SK-N-SH (cell line): ENCODE measurements at regions not wholly inside any gene's neighbourhood (a gene's known extent, or its start where the extent isn't known, plus 50 kb on each side); places are given as distances from the start of the nearest gene placed in this dataset.
A peak's percentile ranks its signal among the peaks of the same experiment; 100 is the strongest.

Source experiments
- CTCF ChIA-PET: fragments of 300-600, 350-600 bp; formaldehyde crosslinking; extraction: SDS; loops from one replicate; lab custom pipeline; 2021; lab: Yijun Ruan, JAX
- POLR2A ChIA-PET: fragments of 350-600 bp; sonication (Branson Sonifier 250); formaldehyde crosslinking; extraction: SDS; loops from one replicate; lab custom pipeline; 2020; ENCODE audit warnings: antibody characterized with exemption, inconsistent platforms; lab: Yijun Ruan, JAX
- DNase-seq: peaks from one replicate; pipeline ENCODE4 v3.0.0; 2012
- H2AFZ ChIP-seq: fragments of 200-600 bp; sonication (generic); 2 replicates; pipeline ENCODE4 v1.8.1; 2016; ENCODE audit warnings: antibody characterized with exemption, mild to moderate bottlenecking, low read depth
- H3F3A ChIP-seq: fragments of 200-600 bp; sonication (generic); replicated peaks from 2 replicates; pipeline ENCODE3; 2016; ENCODE audit warnings: antibody characterized with exemption, mild to moderate bottlenecking; ENCODE audit not compliant: insufficient read depth
- H3K27ac ChIP-seq, 2 experiments: fragments of 200-500 bp in 1 of 2; fragments of 200-600 bp in 1 of 2; sonication (Bioruptor generic) in 1 of 2; sonication (generic), shearing (Covaris generic) in 1 of 2; 2 replicates each; pipeline versions ENCODE4 v1.5.1 to v1.6.1; 2014 to 2016; ENCODE audit warnings: low read depth in 2 of 2, inconsistent platforms in 1 of 2, low read length in 1 of 2, mild to moderate bottlenecking in 1 of 2, mixed read lengths in 1 of 2
- H3K27me3 ChIP-seq: fragments of 200-600 bp; sonication (generic), shearing (Covaris generic); 2 replicates; pipeline ENCODE4 v1.6.1; 2016; ENCODE audit warnings: mixed run types; ENCODE audit not compliant: insufficient read depth
- H3K36me3 ChIP-seq, 2 experiments: fragments of 200-500 bp in 1 of 2; fragments of 200-600 bp in 1 of 2; sonication (Bioruptor generic) in 1 of 2; sonication (generic) in 1 of 2; replicated peaks in 1 of 2; 2 replicates each; pipeline versions ENCODE3 to v1.5.1; 2014 to 2016; ENCODE audit warnings: low read length in 1 of 2, mild to moderate bottlenecking in 1 of 2; ENCODE audit not compliant: insufficient read depth in 2 of 2, control insufficient read depth in 1 of 2
- H3K4me1 ChIP-seq, 2 experiments: fragments of 200-500 bp in 1 of 2; fragments of 200-600 bp in 1 of 2; sonication (Bioruptor generic) in 1 of 2; sonication (generic), shearing (Covaris generic) in 1 of 2; 2 replicates each; pipeline versions ENCODE4 v1.5.1 to v1.6.1; 2014 to 2016; ENCODE audit warnings: low read depth in 1 of 2, low read length in 1 of 2, mixed run types in 1 of 2; ENCODE audit not compliant: insufficient read depth in 2 of 2, control insufficient read depth in 1 of 2
- H3K4me2 ChIP-seq: fragments of 200-600 bp; sonication (generic), shearing (Covaris generic); 2 replicates; pipeline ENCODE4 v1.6.1; 2017; ENCODE audit warnings: mixed run types
- H3K4me3 ChIP-seq, 2 experiments: fragments of 200-500 bp in 1 of 2; fragments of 200-600 bp in 1 of 2; sonication (Bioruptor generic) in 1 of 2; sonication (generic), shearing (Covaris generic) in 1 of 2; 2 replicates each; pipeline versions ENCODE4 v1.5.1 to v1.8.1; 2014 to 2016; ENCODE audit warnings: low read depth in 2 of 2, inconsistent platforms in 1 of 2, low read length in 1 of 2, mild to moderate bottlenecking in 1 of 2, mixed read lengths in 1 of 2, moderate library complexity in 1 of 2
- H3K79me2 ChIP-seq: fragments of 200-600 bp; sonication (generic); 2 replicates; pipeline ENCODE4 v1.8.1; 2017; ENCODE audit warnings: mild to moderate bottlenecking; ENCODE audit not compliant: insufficient read depth
- H3K9ac ChIP-seq: fragments of 200-600 bp; sonication (generic); 2 replicates; pipeline ENCODE4 v1.6.1; 2017; ENCODE audit warnings: mixed run types
- H3K9me2 ChIP-seq: fragments of 200-600 bp; sonication (generic); 2 replicates; pipeline ENCODE4 v1.6.1; 2017; ENCODE audit warnings: mixed run types
- H3K9me3 ChIP-seq: fragments of 200-600 bp; sonication (generic); 2 replicates; pipeline ENCODE4 v1.6.1; 2017; ENCODE audit warnings: mixed run types, mild to moderate bottlenecking, moderate library complexity
- H4K20me1 ChIP-seq: fragments of 200-600 bp; sonication (generic); 2 replicates; pipeline ENCODE4 v1.6.1; 2017; ENCODE audit warnings: mild to moderate bottlenecking, mixed run types; ENCODE audit not compliant: insufficient read depth
- EP300 ChIP-seq, 2 experiments: IDR thresholded peaks; 2 replicates each; pipeline versions ENCODE4 v1.4.0 to v1.6.1; 2012; ENCODE audit warnings: borderline replicate concordance in 1 of 2, low read depth in 1 of 2, low read length in 1 of 2
- FOSL2 ChIP-seq: IDR thresholded peaks from 2 replicates; pipeline ENCODE4 v1.4.0; 2012; ENCODE audit warnings: low read depth, mild to moderate bottlenecking, moderate library complexity, borderline replicate concordance
- MEF2A ChIP-seq: IDR thresholded peaks from 2 replicates; pipeline ENCODE4 v1.4.0; 2012; ENCODE audit warnings: low read depth, borderline replicate concordance
- PBX3 ChIP-seq: IDR thresholded peaks from 2 replicates; pipeline ENCODE4; 2012
- RAD21 ChIP-seq: IDR thresholded peaks from 2 replicates; pipeline ENCODE4 v1.6.1; 2012; ENCODE audit warnings: mild to moderate bottlenecking, low read length
- REST ChIP-seq: IDR thresholded peaks from 2 replicates; pipeline ENCODE4 v1.6.1; 2012; ENCODE audit warnings: mild to moderate bottlenecking, low read depth, low read length, moderate library complexity
- RXRA ChIP-seq: IDR thresholded peaks from 2 replicates; pipeline ENCODE4 v1.4.0; 2012; ENCODE audit warnings: low read depth, mild to moderate bottlenecking, borderline replicate concordance
- SIN3A ChIP-seq: IDR thresholded peaks from 2 replicates; pipeline ENCODE4 v1.6.1; 2012; ENCODE audit warnings: low read depth, mild to moderate bottlenecking, low read length, moderate library complexity, borderline replicate concordance
- USF1 ChIP-seq: IDR thresholded peaks from 2 replicates; pipeline ENCODE4 v1.4.0; 2012; ENCODE audit warnings: low read depth, borderline replicate concordance
- WGBS: methylation state at CpG from one replicate; pipeline ENCODE4 v1.1.6; 2017; ENCODE audit warnings: low lambda C conversion rate; 5-methylcytosine and 5-hydroxymethylcytosine counted together
- TF ChIP-seq, protein P1 (sequence below): fragments of 200-600 bp; sonication (generic); IDR thresholded peaks from 2 replicates; pipeline ENCODE4 v1.6.1; 2017; ENCODE audit warnings: antibody characterized with exemption, mild to moderate bottlenecking, moderate library complexity

- no peak overlapping the region for H3K4me2 ChIP-seq
- H3K4me3 ChIP-seq, result no peak overlapping the region
- no peak overlapping the region for H3K27ac ChIP-seq
- no peak for TF ChIP-seq PBX3
- TF ChIP-seq MEF2A, result no peak
- TF ChIP-seq, protein P1, sequence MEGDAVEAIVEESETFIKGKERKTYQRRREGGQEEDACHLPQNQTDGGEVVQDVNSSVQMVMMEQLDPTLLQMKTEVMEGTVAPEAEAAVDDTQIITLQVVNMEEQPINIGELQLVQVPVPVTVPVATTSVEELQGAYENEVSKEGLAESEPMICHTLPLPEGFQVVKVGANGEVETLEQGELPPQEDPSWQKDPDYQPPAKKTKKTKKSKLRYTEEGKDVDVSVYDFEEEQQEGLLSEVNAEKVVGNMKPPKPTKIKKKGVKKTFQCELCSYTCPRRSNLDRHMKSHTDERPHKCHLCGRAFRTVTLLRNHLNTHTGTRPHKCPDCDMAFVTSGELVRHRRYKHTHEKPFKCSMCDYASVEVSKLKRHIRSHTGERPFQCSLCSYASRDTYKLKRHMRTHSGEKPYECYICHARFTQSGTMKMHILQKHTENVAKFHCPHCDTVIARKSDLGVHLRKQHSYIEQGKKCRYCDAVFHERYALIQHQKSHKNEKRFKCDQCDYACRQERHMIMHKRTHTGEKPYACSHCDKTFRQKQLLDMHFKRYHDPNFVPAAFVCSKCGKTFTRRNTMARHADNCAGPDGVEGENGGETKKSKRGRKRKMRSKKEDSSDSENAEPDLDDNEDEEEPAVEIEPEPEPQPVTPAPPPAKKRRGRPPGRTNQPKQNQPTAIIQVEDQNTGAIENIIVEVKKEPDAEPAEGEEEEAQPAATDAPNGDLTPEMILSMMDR, result peak; percentile 56
- TF ChIP-seq RAD21, result peak; percentile 44
- TF ChIP-seq, all 33 proteins: peak for 2
- ChIA-PET CTCF (interaction anchor here (1.2 kb wide), 1 partner anchor 9 kb away, joined by 4 read pairs; no protein-coding TSS in a partner anchor), POLR2A (no interaction called here)
- no peaks in the 10 kb centered on the region for H3K79me2 ChIP-seq
- H3K27me3 ChIP-seq, result no peaks in the 10 kb centered on the region
- peak; percentile 16 for DNase-seq
- no peaks in the 10 kb centered on the region for H3K36me3 ChIP-seq
- H2AFZ ChIP-seq, result no peak overlapping the region
- H3K9me2 ChIP-seq, result no peaks in the 10 kb centered on the region
- H3K9ac ChIP-seq, result no peak overlapping the region
- 0% methylated on average over 4 of the region's 4 CpGs for WGBS
- H3K9me3 ChIP-seq, result no peaks in the 10 kb centered on the region
- H3F3A ChIP-seq, result no peaks in the 10 kb centered on the region
- H3K4me1 ChIP-seq, result no peaks in the 10 kb centered on the region
- no peaks in the 10 kb centered on the region for H4K20me1 ChIP-seq
These were observed 418.6 kb downstream of the FAM181B start for GRCh38 chr11:82315093-82315492.

GRCh38 chr11:82308979-82309378, 424.7 kb downstream of the FAM181B start:
- Histone ChIP-seq H4K20me1 (no peaks in the 10 kb centered on the region), H3K4me2 (no peak overlapping the region), H3K9ac (no peak overlapping the region), H3K4me3 (no peak overlapping the region), H3K36me3 (no peaks in the 10 kb centered on the region), H3K27ac (no peak overlapping the region), H3K79me2 (no peaks in the 10 kb centered on the region), H2AFZ (no peak overlapping the region), H3K27me3 (no peaks in the 10 kb centered on the region), H3K4me1 (no peaks in the 10 kb centered on the region), H3K9me3 (no peaks in the 10 kb centered on the region), H3K9me2 (no peaks in the 10 kb centered on the region)
- no peak for DNase-seq
- POLR2A ChIA-PET, result no interaction called here
- no peak for TF ChIP-seq SIN3A
- TF ChIP-seq, all 33 proteins: peak for 0
- H3F3A ChIP-seq, result no peaks in the 10 kb centered on the region
- CTCF ChIA-PET, result no interaction called here
- WGBS, result 0% methylated on average over 2 of the region's 2 CpGs

DNA sequence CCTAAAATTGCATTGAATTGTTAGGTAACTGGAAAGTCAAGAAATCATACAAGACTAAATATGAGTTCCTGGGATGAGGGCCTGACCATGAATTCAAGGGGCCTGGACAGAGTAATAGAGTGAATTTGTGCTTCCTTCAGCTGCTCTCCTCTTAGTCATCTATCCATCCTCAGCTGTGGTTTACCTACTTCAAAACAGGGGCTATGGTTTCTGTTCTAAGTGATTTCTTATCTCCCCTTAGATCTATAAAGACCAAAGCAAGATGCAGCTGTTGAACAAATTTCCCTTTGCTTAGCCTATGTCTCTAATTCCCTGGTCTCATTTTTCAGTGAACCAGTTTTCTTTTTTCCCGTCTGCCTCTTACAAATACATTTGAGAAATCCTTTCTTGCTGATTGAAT, 428.5 kb downstream of the FAM181B start:
- ChIA-PET POLR2A (no interaction called here), CTCF (no interaction called here)
- no peaks in the 10 kb centered on the region for H3K79me2 ChIP-seq
- H3K9me3 ChIP-seq, result no peaks in the 10 kb centered on the region
- H4K20me1 ChIP-seq, result no peaks in the 10 kb centered on the region
- H3K27ac ChIP-seq, result no peak overlapping the region
- H2AFZ ChIP-seq, result no peak overlapping the region
- no peaks in the 10 kb centered on the region for H3F3A ChIP-seq
- no peaks in the 10 kb centered on the region for H3K4me1 ChIP-seq
- no peaks in the 10 kb centered on the region for H3K9me2 ChIP-seq
- H3K36me3 ChIP-seq, result no peaks in the 10 kb centered on the region
- no peak for DNase-seq
- TF ChIP-seq EP300 (IDR thresholded peaks at IDR 0.05; ENCODE audit: borderline replicate concordance in 1 of 2, low read depth in 1 of 2, low read length in 1 of 2) (no peak), SIN3A (no peak), FOSL2 (no peak), REST (no peak), RXRA (no peak), USF1 (no peak)
- H3K4me2 ChIP-seq, result no peak overlapping the region
- 0% methylated on average over 1 of the region's 1 CpG for WGBS
- no peaks in the 10 kb centered on the region for H3K27me3 ChIP-seq
- no peak overlapping the region for H3K4me3 ChIP-seq
- H3K9ac ChIP-seq, result no peak overlapping the region
